HepG2 (cell line): ENCODE measurements at regions not wholly inside any gene's neighbourhood (a gene's known extent, or its start where the extent isn't known, plus 50 kb on each side); places are given as distances from the start of the nearest gene placed in this dataset.

Source experiments
- ASH2L ChIP-seq: fragments of 300-600, 200-600 bp; sonication (generic); IDR thresholded peaks from 2 replicates; pipeline ENCODE4 v1.7.0; 2017; ENCODE audit warnings: low read depth, mild to moderate bottlenecking, moderate library complexity, mixed read lengths, low read length; ENCODE audit not compliant: insufficient read length
- CERS6 ChIP-seq: sonication (generic); formaldehyde crosslinking; IDR thresholded peaks from 2 replicates; pipeline ENCODE4 v1.5.0; 2020; ENCODE audit warnings: missing genetic modification reagents
- DR1 ChIP-seq: sonication (generic); formaldehyde crosslinking; IDR thresholded peaks from 2 replicates; pipeline ENCODE4 v1.8.0; 2021; ENCODE audit warnings: mild to moderate bottlenecking, missing genetic modification reagents, inconsistent platforms
- ELF3 ChIP-seq: IDR thresholded peaks from 2 replicates; pipeline ENCODE4 v1.6.1; 2016; ENCODE audit warnings: missing genetic modification reagents, missing compliant biosample characterization
- ERF ChIP-seq: IDR thresholded peaks from 2 replicates; pipeline ENCODE4 v1.6.1; 2018; ENCODE audit warnings: missing biosample characterization, missing genetic modification reagents
- HOXA5 ChIP-seq: sonication (generic); formaldehyde crosslinking; IDR thresholded peaks from 2 replicates; pipeline ENCODE4 v1.4.0; 2020; ENCODE audit warnings: missing genetic modification reagents
- KDM6A ChIP-seq: IDR thresholded peaks from 2 replicates; pipeline ENCODE4 v1.6.1; 2016; ENCODE audit warnings: low read depth
- KLF12 ChIP-seq: sonication (generic); formaldehyde crosslinking; IDR thresholded peaks from 2 replicates; pipeline ENCODE4 v1.4.0; 2020; ENCODE audit warnings: missing genetic modification reagents, borderline replicate concordance
- KLF16 ChIP-seq, 2 experiments: sonication (generic) in 1 of 2; formaldehyde crosslinking in 1 of 2; IDR thresholded peaks; 2 replicates each; pipeline versions ENCODE4 v1.6.1 to v1.8.0; 2016 to 2023; ENCODE audit warnings: missing genetic modification reagents in 2 of 2, missing compliant biosample characterization in 1 of 2
- NCOR1 ChIP-seq: fragments of 200-600 bp; sonication (generic); IDR thresholded peaks from 2 replicates; pipeline ENCODE4 v1.7.0; 2017; ENCODE audit warnings: antibody characterized with exemption, low read length, borderline replicate concordance
- NR2F1 ChIP-seq, 2 experiments: fragments of 450-650 bp in 1 of 2; formaldehyde crosslinking in 1 of 2; IDR thresholded peaks; 2 replicates each; pipeline versions ENCODE4 v1.5.0 to v1.6.1; 2016 to 2020; ENCODE audit warnings: mild to moderate bottlenecking in 1 of 2, missing compliant biosample characterization in 1 of 2, missing genetic modification reagents in 1 of 2, moderate library complexity in 1 of 2
- POLR2G ChIP-seq: fragments of 200-400 bp; formaldehyde crosslinking; IDR thresholded peaks from 2 replicates; pipeline ENCODE4 v1.6.1; 2018; ENCODE audit warnings: mild to moderate bottlenecking, low read depth, low read length, moderate library complexity
- RAD51 ChIP-seq: fragments of 450-650 bp; IDR thresholded peaks from 2 replicates; pipeline ENCODE4 v1.6.1; 2016; ENCODE audit warnings: borderline replicate concordance
- RCOR2 ChIP-seq: IDR thresholded peaks from 2 replicates; pipeline ENCODE4 v1.6.1; 2016; ENCODE audit warnings: missing biosample characterization, missing genetic modification reagents
- SNAPC5 ChIP-seq: sonication (generic); formaldehyde crosslinking; IDR thresholded peaks from 2 replicates; pipeline ENCODE4 v1.8.1; 2023; ENCODE audit warnings: mild to moderate bottlenecking, missing genetic modification reagents, borderline replicate concordance
- SOX6 ChIP-seq, 2 experiments: fragments of 450-650 bp in 1 of 2; sonication (generic) in 1 of 2; formaldehyde crosslinking in 1 of 2; IDR thresholded peaks; 2 replicates each; pipeline versions ENCODE4 v1.4.0 to v1.6.1; 2017 to 2020; ENCODE audit warnings: antibody characterized with exemption in 1 of 2, mild to moderate bottlenecking in 1 of 2, missing genetic modification reagents in 1 of 2
- SRY ChIP-seq: sonication (generic); formaldehyde crosslinking; IDR thresholded peaks from 2 replicates; pipeline ENCODE4 v1.8.0; 2022; ENCODE audit warnings: mild to moderate bottlenecking, missing genetic modification reagents
- TFAP4 ChIP-seq: sonication (generic); IDR thresholded peaks from 2 replicates; pipeline ENCODE4 v1.6.1; 2016; ENCODE audit warnings: low read depth, borderline replicate concordance
- XBP1 ChIP-seq: sonication (generic); formaldehyde crosslinking; IDR thresholded peaks from 2 replicates; pipeline ENCODE4 v1.5.0; 2020; ENCODE audit warnings: missing genetic modification reagents
- XRCC5 ChIP-seq: fragments of 200-400 bp; formaldehyde crosslinking; optimal IDR thresholded peaks from 2 replicates; pipeline ENCODE3; 2017; ENCODE audit warnings: mild to moderate bottlenecking, low read length
- ZMYM4 ChIP-seq: sonication (generic); formaldehyde crosslinking; IDR thresholded peaks from 2 replicates; pipeline ENCODE4 v1.8.1; 2023; ENCODE audit warnings: mild to moderate bottlenecking, missing genetic modification reagents
- ZNF205 ChIP-seq: IDR thresholded peaks from 2 replicates; pipeline ENCODE4 v1.6.1; 2018; ENCODE audit warnings: missing biosample characterization, missing genetic modification reagents
- ZNF317 ChIP-seq: sonication (generic); formaldehyde crosslinking; IDR thresholded peaks from 2 replicates; pipeline ENCODE4 v1.5.0; 2020; ENCODE audit warnings: mild to moderate bottlenecking, missing genetic modification reagents
- ZNF350 ChIP-seq: sonication (generic); formaldehyde crosslinking; IDR thresholded peaks from 2 replicates; pipeline ENCODE4 v1.4.0; 2020; ENCODE audit warnings: mild to moderate bottlenecking, low read depth, missing genetic modification reagents, borderline replicate concordance
- ZNF362 ChIP-seq: sonication (generic); formaldehyde crosslinking; IDR thresholded peaks from 2 replicates; pipeline ENCODE4 v1.4.0; 2020; ENCODE audit warnings: missing genetic modification reagents, mild to moderate bottlenecking, borderline replicate concordance
- ZNF546 ChIP-seq: sonication (generic); formaldehyde crosslinking; conservative IDR thresholded peaks from 2 replicates; pipeline ENCODE4 v1.8.1; 2023; ENCODE audit warnings: mild to moderate bottlenecking, missing genetic modification reagents
- ZNF740 ChIP-seq: sonication (generic); formaldehyde crosslinking; IDR thresholded peaks from 2 replicates; pipeline ENCODE4 v1.4.0; 2020; ENCODE audit warnings: missing genetic modification reagents
- ZSCAN25 ChIP-seq: sonication (generic); formaldehyde crosslinking; IDR thresholded peaks from 2 replicates; pipeline ENCODE4 v1.8.0; 2022; ENCODE audit warnings: mild to moderate bottlenecking, missing genetic modification reagents

GRCh38 chr2:63734510-63734909 lies 107.2 kb upstream of the UGP2 start (continued):
- TF ChIP-seq SRY (CRISPR knock-in tag) (no peak), SNAPC5 (CRISPR knock-in tag) (no peak), ZNF546 (CRISPR knock-in tag) (no peak), RAD51 (no peak), POLR2G (no peak), ZNF317 (CRISPR knock-in tag) (peak; percentile 89), NR2F1 (CRISPR knock-in tag; IDR thresholded peaks at IDR 0.05) (peak in 1 of 2 experiments; percentile 67; a peak in 3 of 4 replicates), ASH2L (peak; percentile 79), XBP1 (CRISPR knock-in tag) (0 out of 2 replicates have a peak, but pooled peaks have one; percentile 28), XRCC5 (no peak), ELF3 (peak; percentile 85), ZNF205 (peak; percentile 71; the same call in 1 of the 2 replicates), ZNF740 (CRISPR knock-in tag) (no peak), RCOR2 (CRISPR knock-in tag) (peak; percentile 90), HOXA5 (CRISPR knock-in tag) (peak; percentile 88), ZSCAN25 (CRISPR knock-in tag) (peak; percentile 41; the same call in 1 of the 2 replicates), DR1 (no peak), ZNF362 (peak; percentile 52; the same call in 1 of the 2 replicates), ZMYM4 (CRISPR knock-in tag) (peak; percentile 74; the same call in 1 of the 2 replicates), SOX6 (IDR thresholded peaks at IDR 0.05) (no peak), SOX6 (CRISPR knock-in tag; IDR thresholded peaks at IDR 0.05) (peak; percentile 98), ZNF350 (CRISPR knock-in tag) (no peak), KLF16 (CRISPR knock-in tag; IDR thresholded peaks at IDR 0.05) (peak in 1 of 2 experiments; percentile 90; a peak in 2 of 4 replicates), ERF (peak; percentile 66; the same call in 1 of the 2 replicates), CERS6 (CRISPR knock-in tag) (no peak), KLF12 (CRISPR knock-in tag) (no peak), NCOR1 (peak; percentile 80; the same call in 1 of the 2 replicates), KDM6A (peak; percentile 57; the same call in 1 of the 2 replicates), TFAP4 (peak; percentile 28; the same call in 1 of the 2 replicates)
